ENCODE measurements at regions not wholly inside any gene's neighbourhood (a gene's known extent, or its start where the extent isn't known, plus 50 kb on each side); places are given as distances from the start of the nearest gene placed in this dataset.

DNA sequence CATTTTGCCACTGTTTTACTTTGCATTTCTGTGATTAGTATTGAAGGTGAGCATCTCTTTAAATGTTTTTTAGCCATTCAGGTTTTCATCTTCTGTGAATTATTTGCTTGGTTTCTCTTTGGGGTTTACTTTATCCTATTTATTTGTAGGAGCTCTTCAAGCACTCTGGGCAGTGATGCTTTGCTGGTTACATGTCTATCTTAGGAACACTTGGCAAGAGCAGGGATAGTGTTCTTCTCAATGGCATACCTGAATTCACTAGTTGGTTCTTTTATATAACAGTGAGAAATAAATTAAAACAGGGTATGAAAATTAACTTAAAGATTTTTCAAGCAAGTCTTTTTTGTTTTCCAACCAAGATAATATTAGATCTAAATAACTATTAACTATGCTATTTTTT is 119.7 kb upstream of the BACH2 start:
- no peak for DNase-seq (ENCODE audit: low read depth in 1 of 2, low spot score in 1 of 2)
- H3K4me3 ChIP-seq (replicated peaks; ENCODE audit: insufficient read depth, low read length): no peak overlapping the region
- no peak for TF ChIP-seq POLR2AphosphoS5 (IDR thresholded peaks at IDR 0.05; ENCODE audit: low read depth)
- TF ChIP-seq, protein P1, sequence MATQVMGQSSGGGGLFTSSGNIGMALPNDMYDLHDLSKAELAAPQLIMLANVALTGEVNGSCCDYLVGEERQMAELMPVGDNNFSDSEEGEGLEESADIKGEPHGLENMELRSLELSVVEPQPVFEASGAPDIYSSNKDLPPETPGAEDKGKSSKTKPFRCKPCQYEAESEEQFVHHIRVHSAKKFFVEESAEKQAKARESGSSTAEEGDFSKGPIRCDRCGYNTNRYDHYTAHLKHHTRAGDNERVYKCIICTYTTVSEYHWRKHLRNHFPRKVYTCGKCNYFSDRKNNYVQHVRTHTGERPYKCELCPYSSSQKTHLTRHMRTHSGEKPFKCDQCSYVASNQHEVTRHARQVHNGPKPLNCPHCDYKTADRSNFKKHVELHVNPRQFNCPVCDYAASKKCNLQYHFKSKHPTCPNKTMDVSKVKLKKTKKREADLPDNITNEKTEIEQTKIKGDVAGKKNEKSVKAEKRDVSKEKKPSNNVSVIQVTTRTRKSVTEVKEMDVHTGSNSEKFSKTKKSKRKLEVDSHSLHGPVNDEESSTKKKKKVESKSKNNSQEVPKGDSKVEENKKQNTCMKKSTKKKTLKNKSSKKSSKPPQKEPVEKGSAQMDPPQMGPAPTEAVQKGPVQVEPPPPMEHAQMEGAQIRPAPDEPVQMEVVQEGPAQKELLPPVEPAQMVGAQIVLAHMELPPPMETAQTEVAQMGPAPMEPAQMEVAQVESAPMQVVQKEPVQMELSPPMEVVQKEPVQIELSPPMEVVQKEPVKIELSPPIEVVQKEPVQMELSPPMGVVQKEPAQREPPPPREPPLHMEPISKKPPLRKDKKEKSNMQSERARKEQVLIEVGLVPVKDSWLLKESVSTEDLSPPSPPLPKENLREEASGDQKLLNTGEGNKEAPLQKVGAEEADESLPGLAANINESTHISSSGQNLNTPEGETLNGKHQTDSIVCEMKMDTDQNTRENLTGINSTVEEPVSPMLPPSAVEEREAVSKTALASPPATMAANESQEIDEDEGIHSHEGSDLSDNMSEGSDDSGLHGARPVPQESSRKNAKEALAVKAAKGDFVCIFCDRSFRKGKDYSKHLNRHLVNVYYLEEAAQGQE (IDR thresholded peaks at IDR 0.05; ENCODE audit: insufficient replicate concordance, low read depth): no peak
- no peak for TF ChIP-seq GABPA (IDR thresholded peaks at IDR 0.05; ENCODE audit: low read depth)
- no peak for TF ChIP-seq SPI1 (IDR thresholded peaks at IDR 0.05; ENCODE audit: borderline replicate concordance, low read depth)
- TF ChIP-seq, protein P2, sequence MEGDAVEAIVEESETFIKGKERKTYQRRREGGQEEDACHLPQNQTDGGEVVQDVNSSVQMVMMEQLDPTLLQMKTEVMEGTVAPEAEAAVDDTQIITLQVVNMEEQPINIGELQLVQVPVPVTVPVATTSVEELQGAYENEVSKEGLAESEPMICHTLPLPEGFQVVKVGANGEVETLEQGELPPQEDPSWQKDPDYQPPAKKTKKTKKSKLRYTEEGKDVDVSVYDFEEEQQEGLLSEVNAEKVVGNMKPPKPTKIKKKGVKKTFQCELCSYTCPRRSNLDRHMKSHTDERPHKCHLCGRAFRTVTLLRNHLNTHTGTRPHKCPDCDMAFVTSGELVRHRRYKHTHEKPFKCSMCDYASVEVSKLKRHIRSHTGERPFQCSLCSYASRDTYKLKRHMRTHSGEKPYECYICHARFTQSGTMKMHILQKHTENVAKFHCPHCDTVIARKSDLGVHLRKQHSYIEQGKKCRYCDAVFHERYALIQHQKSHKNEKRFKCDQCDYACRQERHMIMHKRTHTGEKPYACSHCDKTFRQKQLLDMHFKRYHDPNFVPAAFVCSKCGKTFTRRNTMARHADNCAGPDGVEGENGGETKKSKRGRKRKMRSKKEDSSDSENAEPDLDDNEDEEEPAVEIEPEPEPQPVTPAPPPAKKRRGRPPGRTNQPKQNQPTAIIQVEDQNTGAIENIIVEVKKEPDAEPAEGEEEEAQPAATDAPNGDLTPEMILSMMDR (IDR thresholded peaks at IDR 0.05; ENCODE audit: insufficient read depth, low read length): no peak
- no peaks in the 10 kb centered on the region for H3K27me3 ChIP-seq (ENCODE audit: insufficient read depth, poor library complexity, severe bottlenecking)
- no peak overlapping the region for H3K27ac ChIP-seq (replicated peaks)

DNA sequence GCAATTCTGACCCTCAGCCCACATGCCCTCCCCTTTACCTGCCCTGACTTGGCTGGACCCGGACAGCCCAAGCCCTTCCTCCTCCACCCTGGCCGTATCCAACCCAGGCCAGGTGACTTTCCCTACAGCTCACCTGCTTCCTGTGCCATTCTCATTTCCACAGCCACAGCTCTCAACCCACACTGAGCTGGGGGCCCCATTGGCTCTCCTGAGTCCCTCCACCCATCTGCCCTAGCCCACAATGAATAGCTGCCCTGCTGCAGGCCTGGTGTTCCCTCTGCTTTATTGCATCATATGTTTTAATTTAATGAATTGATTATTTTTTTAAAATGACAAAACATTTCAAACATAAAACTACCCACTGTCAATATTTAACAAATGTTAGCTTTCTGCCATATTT is 118.5 kb upstream of the BACH2 start:
- Histone ChIP-seq H3K27ac (replicated peaks) (no peak overlapping the region), H3K27me3 (ENCODE audit: insufficient read depth, poor library complexity, severe bottlenecking) (no peaks in the 10 kb centered on the region), H3K4me3 (replicated peaks; ENCODE audit: insufficient read depth, low read length) (no peak overlapping the region)
- no peak for DNase-seq (ENCODE audit: low read depth in 1 of 2, low spot score in 1 of 2)
- no peak for TF ChIP-seq GABPA (IDR thresholded peaks at IDR 0.05; ENCODE audit: low read depth)
- no peak for TF ChIP-seq SPI1 (IDR thresholded peaks at IDR 0.05; ENCODE audit: borderline replicate concordance, low read depth)
- no peak for TF ChIP-seq POLR2AphosphoS5 (IDR thresholded peaks at IDR 0.05; ENCODE audit: low read depth)
- TF ChIP-seq, protein P1 (IDR thresholded peaks at IDR 0.05; ENCODE audit: insufficient replicate concordance, low read depth): no peak
- TF ChIP-seq, protein P2 (IDR thresholded peaks at IDR 0.05; ENCODE audit: insufficient read depth, low read length): no peak

DNA sequence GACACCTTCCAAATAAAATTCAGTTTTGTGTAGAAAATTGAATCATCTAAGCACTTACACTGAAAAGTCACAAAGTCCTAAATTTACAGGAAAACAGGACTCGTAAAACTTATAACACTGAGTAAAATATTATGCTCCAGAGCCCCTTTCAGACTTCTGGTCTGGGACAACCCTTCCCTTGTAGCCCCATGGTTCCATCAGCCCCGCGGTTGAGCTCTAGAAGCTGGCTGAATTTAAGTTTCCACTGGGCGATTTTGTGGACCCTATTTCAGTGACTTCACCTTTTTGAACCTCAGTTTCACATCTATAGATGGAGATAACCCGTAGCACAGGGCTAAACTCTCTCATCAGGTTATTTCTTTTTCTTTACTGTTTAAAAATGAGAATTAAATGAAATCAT is 117.7 kb upstream of the BACH2 start:
- H3K27ac ChIP-seq (replicated peaks): no peak overlapping the region
- TF ChIP-seq, protein P1 (IDR thresholded peaks at IDR 0.05; ENCODE audit: insufficient replicate concordance, low read depth): no peak
- TF ChIP-seq POLR2AphosphoS5 (IDR thresholded peaks at IDR 0.05; ENCODE audit: low read depth) (no peak), GABPA (IDR thresholded peaks at IDR 0.05; ENCODE audit: low read depth) (no peak), SPI1 (IDR thresholded peaks at IDR 0.05; ENCODE audit: borderline replicate concordance, low read depth) (no peak)
- TF ChIP-seq, protein P2 (IDR thresholded peaks at IDR 0.05; ENCODE audit: insufficient read depth, low read length): no peak
- no peak for DNase-seq (ENCODE audit: low read depth in 1 of 2, low spot score in 1 of 2)
- H3K4me3 ChIP-seq (replicated peaks; ENCODE audit: insufficient read depth, low read length): no peak overlapping the region
- H3K27me3 ChIP-seq (ENCODE audit: insufficient read depth, poor library complexity, severe bottlenecking): no peaks in the 10 kb centered on the region
